Activated CD4-positive, alpha-beta T cell treated with anti-CD3 and anti-CD28 coated beads, Interleukin-2, amount 50 U/mL, for 1 hour (primary cell): ENCODE measurements at regions not wholly inside any gene's neighbourhood (a gene's known extent, or its start where the extent isn't known, plus 50 kb on each side); places are given as distances from the start of the nearest gene placed in this dataset.
"Not testable (repeated sequence)": the region's sequence is repeated elsewhere in the genome, so short reads cannot be mapped to it uniquely, and the experiment has no call there.

Source experiments
- DNase-seq: peaks from one replicate; pipeline ENCODE4 v3.0.0-alpha.2; 2020

GRCh38 chr1:48082271-48082962, 85.2 kb upstream of the TRABD2B start:
- no peak for DNase-seq

DNA sequence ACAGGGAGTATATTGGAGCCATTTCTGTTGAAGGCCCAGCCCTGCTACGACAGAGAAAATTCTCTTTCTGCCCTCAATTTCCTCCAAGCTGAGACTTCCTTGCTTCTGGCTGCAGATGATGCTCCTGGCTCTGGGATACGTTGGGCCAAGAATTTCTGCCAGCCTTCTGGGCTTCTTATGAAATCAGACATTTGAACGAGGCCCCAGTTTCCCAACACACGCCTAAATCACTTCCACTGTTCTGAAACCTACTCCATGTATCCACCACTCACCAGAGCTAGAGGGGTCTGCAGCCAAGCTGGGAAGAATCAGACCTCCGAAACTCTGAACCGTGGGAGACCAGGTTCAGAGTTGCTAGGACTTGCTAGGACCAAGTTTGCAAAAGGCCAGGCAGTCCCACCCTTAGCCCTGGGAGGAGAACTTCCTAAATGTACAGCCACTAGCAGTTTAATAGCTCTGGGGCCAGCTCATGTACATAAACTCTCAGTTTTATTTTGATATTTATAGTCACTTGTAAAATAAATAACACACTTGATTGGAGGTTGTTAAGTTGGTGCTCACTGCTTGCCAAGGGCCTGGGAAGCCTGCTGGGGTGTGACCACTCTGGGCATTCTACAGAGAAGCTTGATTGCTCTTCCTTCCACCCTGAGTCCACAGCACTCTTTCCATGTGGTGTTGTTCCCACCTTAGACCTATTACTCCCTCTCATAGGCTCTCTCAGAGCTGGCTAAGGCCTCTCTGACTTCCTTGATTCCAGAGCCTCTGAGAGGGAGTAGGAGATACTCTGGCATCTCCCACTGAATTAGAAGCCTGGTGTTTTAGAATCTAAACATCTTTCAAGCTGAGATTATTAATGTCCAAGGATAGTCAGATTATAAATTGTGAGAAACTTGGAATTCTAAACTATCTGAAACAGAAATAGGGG, 83.4 kb upstream of the TRABD2B start:
- DNase-seq, result no peak

GRCh38 chr1:48079096-48079495, 81.9 kb upstream of the TRABD2B start:
- DNase-seq, result no peak

DNA sequence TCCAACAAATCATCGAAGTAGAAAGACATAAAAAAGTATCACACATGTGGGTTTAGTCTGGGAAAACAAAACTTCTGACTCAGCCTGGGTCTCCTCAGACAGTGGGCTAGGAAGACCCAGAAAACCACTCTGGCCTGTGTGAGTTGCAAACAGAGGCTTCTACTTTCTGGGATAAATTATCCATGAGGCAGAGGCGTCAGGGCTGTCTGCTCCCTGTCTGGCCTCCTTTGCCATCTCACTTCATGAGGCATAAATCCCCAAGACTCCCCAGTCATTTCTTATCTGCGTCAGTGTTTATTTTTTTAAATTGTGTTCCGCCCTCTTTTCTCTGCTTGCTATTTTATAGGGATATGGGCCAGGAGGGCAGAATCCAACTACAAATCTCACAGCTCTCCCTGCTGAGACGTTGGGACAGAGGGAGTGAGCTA, 80.6 kb upstream of the TRABD2B start:
- no peak for DNase-seq

- DNase-seq, result no peak
These were observed 78.8 kb upstream of the TRABD2B start for GRCh38 chr1:48076017-48076416.

GRCh38 chr1:48073798-48074530, 76.8 kb upstream of the TRABD2B start:
- DNase-seq, result no peak

DNA sequence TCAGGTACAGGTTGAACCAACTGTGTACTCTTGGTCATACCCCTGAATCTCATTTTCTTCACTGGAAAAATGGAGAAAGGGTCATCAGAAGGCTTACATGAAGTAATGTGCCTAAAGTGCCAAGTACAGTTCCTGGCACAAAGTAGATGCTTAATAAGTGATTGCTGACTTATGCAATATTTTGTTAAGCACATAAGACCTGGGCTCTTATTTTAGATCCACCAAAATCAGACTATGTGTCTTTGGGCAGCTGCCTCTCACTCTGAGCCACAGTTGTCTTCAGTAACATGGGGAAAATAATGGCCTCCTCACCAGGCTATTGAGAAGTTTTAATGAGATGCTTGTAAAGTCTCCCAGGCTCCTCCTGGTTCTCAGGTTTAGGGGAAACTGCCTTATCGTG, 74.3 kb upstream of the TRABD2B start:
- DNase-seq, result no peak

GRCh38 chr1:48070396-48070750, 73.2 kb upstream of the TRABD2B start:
- DNase-seq, result no peak

GRCh38 chr1:48069662-48070395, 72.6 kb upstream of the TRABD2B start:
- no peak for DNase-seq

DNA sequence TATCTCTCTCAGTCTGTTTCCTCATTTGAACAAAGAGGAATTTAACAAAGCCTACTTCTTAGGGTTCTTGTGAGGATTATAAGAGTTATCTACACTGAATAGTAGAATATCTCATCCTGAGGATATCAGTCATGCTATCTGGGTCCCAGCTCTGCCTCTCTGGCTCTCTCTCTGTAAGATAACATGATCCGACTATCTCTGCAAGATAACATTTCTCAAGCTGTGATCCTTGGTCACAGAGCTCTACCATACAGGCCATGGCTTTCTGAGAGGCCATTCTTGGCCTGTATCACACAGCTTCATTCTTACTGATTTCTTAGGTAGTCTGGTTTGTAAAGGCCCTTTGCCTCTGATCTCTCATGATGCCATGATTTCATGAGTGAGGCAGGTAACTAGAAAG, 71.0 kb upstream of the TRABD2B start:
- DNase-seq, result no peak

- DNase-seq, result no peak
These were observed 69.8 kb upstream of the TRABD2B start for GRCh38 chr1:48066936-48067335.

GRCh38 chr1:48064693-48065092, 67.5 kb upstream of the TRABD2B start:
- DNase-seq, result not testable (repeated sequence)

- DNase-seq, result no peak
These were observed 65.2 kb upstream of the TRABD2B start for GRCh38 chr1:48062353-48062752.

GRCh38 chr1:48061162-48062136, 64.3 kb upstream of the TRABD2B start:
- DNase-seq, result no peak

GRCh38 chr1:48059289-48059688, 62.1 kb upstream of the TRABD2B start:
- no peak for DNase-seq

GRCh38 chr1:48058135-48059025, 61.2 kb upstream of the TRABD2B start:
- no peak for DNase-seq

GRCh38 chr1:48057249-48057648, 60.1 kb upstream of the TRABD2B start:
- DNase-seq, result no peak

DNA sequence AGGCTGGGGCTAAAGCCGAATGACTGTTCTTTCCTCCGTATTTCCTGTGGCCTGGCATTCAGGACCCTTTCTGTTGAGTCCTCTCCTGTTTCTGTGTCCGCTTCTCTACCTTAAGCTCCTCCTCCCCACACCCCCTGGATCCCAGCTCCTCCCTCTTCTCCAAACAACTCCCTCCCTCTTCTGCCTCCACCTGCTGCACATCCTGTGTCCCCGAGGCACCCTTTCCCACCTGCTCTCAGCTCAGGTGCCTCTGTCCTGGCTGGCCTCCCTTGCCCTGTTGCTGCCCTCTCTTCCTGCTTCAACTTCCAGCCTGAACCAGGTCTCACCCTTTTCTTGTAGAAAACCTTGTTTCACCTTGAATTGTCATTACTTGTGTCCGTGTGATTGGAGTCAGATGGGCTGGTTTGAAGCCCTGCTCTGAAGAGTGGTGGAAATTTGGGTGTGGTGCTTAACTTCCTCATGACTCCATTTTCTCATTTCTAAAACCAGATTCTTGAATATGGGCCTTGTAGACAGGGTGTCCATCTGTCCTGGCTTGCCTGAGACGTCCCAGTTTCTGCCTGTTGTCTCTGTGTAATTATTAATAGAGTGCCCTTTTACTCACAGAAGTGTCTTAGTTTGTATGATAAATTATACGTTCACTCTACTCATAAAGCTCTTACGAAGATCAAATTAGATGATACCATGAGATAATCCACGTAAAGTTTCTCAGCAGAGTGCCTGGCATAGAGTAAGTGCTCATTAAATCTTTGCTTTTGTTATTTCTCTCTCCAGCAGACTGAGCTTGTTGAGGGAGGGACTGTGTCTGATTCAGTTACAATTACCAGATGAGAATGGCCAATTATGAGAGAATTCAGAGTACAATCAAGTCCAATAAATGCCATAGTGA, 58.9 kb upstream of the TRABD2B start:
- DNase-seq, result no peak

- no peak for DNase-seq
These were observed 57.0 kb upstream of the TRABD2B start for GRCh38 chr1:48054232-48054631.

- no peak for DNase-seq
These were observed 55.7 kb upstream of the TRABD2B start for GRCh38 chr1:48052923-48053291.
